Esophagus muscularis mucosa (tissue), 3 donors: ENCODE measurements at regions not wholly inside any gene's neighbourhood (a gene's known extent, or its start where the extent isn't known, plus 50 kb on each side); places are given as distances from the start of the nearest gene placed in this dataset.

Experiments
- POLR2A ChIP-seq: fragments of 450-650 bp; IDR thresholded peaks from one replicate; pipeline ENCODE4 v1.6.1; 2017; ENCODE audit warnings: antibody characterized with exemption, moderate library complexity, mild to moderate bottlenecking, low read depth
- TF ChIP-seq, protein P1 (sequence below), 3 experiments: fragments of 200-600 bp in 2 of 3; fragments of 450-650 bp in 1 of 3; sonication (generic) in 2 of 3; IDR thresholded peaks; one replicate each; pipeline ENCODE4 v1.5.1; 2017 to 2019; ENCODE audit warnings: antibody characterized with exemption in 3 of 3, mild to moderate bottlenecking in 2 of 3, moderate library complexity in 1 of 3

DNA sequence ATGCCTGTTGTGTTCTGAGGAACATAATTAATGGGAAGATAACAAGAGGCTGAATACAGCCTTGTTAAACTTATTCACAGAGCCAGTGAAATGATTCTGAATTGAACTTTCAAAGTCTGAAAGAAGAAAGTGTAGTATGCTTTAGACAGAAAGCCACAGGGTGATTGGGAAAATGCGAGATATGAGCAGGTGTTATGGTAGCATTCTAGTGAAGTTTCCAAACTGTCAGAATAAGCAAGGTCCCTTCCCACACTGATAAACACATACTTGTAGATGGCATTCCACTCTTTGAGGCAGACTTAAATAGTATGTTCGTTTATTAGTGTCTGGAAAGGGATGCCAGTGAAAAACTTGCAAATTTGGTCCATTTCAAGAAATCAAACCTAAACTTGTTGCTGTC lies 70.5 kb upstream of the ITPRID2 start:
- TF ChIP-seq, protein P1, sequence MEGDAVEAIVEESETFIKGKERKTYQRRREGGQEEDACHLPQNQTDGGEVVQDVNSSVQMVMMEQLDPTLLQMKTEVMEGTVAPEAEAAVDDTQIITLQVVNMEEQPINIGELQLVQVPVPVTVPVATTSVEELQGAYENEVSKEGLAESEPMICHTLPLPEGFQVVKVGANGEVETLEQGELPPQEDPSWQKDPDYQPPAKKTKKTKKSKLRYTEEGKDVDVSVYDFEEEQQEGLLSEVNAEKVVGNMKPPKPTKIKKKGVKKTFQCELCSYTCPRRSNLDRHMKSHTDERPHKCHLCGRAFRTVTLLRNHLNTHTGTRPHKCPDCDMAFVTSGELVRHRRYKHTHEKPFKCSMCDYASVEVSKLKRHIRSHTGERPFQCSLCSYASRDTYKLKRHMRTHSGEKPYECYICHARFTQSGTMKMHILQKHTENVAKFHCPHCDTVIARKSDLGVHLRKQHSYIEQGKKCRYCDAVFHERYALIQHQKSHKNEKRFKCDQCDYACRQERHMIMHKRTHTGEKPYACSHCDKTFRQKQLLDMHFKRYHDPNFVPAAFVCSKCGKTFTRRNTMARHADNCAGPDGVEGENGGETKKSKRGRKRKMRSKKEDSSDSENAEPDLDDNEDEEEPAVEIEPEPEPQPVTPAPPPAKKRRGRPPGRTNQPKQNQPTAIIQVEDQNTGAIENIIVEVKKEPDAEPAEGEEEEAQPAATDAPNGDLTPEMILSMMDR (IDR thresholded peaks at IDR 0.05), result no peak
- no peak for TF ChIP-seq POLR2A
